WERI-Rb-1 (cell line): ENCODE measurements at regions not wholly inside any gene's neighbourhood (a gene's known extent, or its start where the extent isn't known, plus 50 kb on each side); places are given as distances from the start of the nearest gene placed in this dataset.

Experiments used
- DNase-seq: peaks from one replicate; pipeline ENCODE4 v3.0.0-alpha.2; 2020
- H3K27ac ChIP-seq: fragments of 250-450 bp; sonication (Bioruptor Pico); 2 replicates; pipeline ENCODE4 v1.5.1; 2020; ENCODE audit warnings: mild to moderate bottlenecking, moderate library complexity
- H3K27me3 ChIP-seq: fragments of 250-450 bp; sonication (Bioruptor Pico); 2 replicates; pipeline ENCODE4 v1.5.1; 2021; ENCODE audit warnings: mild to moderate bottlenecking, low read depth, moderate library complexity; ENCODE audit not compliant: insufficient read depth, severe bottlenecking
- H3K36me3 ChIP-seq: fragments of 250-450 bp; sonication (Bioruptor Pico); 2 replicates; pipeline ENCODE4 v1.5.1; 2020; ENCODE audit warnings: mild to moderate bottlenecking, moderate library complexity
- H3K4me3 ChIP-seq: 2 replicates; pipeline ENCODE4 v1.5.1; 2011; ENCODE audit warnings: low read depth, mild to moderate bottlenecking, control low read depth, low read length
- H3K9me3 ChIP-seq: fragments of 250-450 bp; sonication (Bioruptor Pico); 2 replicates; pipeline ENCODE4 v1.5.1; 2021; ENCODE audit warnings: mild to moderate bottlenecking, moderate library complexity; ENCODE audit not compliant: severe bottlenecking
- TF ChIP-seq, protein P1 (sequence below): IDR thresholded peaks from 2 replicates; pipeline ENCODE4 v1.5.1; 2011; ENCODE audit warnings: low read depth, mild to moderate bottlenecking, control low read depth, inconsistent platforms, low read length

DNA sequence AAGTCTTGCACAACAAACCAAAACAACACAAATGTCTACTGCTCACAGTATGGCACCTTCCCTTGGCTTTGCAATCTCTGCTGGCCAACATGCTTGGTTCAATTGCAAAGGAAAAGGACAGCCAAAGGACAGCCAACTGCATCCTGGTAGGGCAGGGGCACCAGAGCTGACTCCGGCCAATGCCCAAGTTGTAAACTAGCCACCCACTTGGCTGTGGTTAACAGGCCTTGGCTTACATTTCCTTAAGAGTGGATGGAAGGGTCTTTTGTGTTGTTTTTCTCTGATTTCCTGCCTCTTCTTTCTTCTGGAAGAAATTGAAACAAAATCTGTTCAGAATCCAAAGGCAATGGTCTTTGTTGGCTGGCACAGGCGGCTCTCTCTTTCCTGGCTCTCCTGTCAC is 119.1 kb upstream of the TRIB2 start:
- no peaks in the 10 kb centered on the region for H3K9me3 ChIP-seq
- H3K4me3 ChIP-seq: no peak overlapping the region
- TF ChIP-seq, protein P1, sequence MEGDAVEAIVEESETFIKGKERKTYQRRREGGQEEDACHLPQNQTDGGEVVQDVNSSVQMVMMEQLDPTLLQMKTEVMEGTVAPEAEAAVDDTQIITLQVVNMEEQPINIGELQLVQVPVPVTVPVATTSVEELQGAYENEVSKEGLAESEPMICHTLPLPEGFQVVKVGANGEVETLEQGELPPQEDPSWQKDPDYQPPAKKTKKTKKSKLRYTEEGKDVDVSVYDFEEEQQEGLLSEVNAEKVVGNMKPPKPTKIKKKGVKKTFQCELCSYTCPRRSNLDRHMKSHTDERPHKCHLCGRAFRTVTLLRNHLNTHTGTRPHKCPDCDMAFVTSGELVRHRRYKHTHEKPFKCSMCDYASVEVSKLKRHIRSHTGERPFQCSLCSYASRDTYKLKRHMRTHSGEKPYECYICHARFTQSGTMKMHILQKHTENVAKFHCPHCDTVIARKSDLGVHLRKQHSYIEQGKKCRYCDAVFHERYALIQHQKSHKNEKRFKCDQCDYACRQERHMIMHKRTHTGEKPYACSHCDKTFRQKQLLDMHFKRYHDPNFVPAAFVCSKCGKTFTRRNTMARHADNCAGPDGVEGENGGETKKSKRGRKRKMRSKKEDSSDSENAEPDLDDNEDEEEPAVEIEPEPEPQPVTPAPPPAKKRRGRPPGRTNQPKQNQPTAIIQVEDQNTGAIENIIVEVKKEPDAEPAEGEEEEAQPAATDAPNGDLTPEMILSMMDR: no peak
- H3K36me3 ChIP-seq: no peaks in the 10 kb centered on the region
- no peak overlapping the region for H3K27ac ChIP-seq
- H3K27me3 ChIP-seq: no peaks in the 10 kb centered on the region
- DNase-seq: no peak

DNA sequence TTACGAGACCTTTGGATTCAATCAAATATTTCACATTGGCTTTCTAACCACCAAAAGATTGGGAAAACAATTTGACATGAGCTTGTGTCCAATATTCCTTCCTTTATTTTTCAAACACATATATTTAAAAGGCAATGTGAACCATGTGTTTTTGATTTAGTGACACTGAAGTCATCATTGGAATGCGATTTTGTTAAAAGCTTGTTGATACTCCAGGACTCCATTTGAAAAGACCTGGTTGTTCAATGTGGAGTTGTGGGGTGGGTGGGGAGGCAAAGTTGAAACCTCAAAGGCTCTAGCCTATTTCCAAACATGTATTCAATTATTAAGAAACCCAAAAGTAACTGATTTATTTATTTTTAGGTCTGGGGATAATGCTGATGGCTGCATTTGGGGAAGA is 114.1 kb upstream of the TRIB2 start:
- H3K9me3 ChIP-seq: no peaks in the 10 kb centered on the region
- no peak overlapping the region for H3K27ac ChIP-seq
- H3K4me3 ChIP-seq: no peak overlapping the region
- TF ChIP-seq, protein P1: no peak
- no peak for DNase-seq
- H3K27me3 ChIP-seq: no peaks in the 10 kb centered on the region
- no peaks in the 10 kb centered on the region for H3K36me3 ChIP-seq

DNA sequence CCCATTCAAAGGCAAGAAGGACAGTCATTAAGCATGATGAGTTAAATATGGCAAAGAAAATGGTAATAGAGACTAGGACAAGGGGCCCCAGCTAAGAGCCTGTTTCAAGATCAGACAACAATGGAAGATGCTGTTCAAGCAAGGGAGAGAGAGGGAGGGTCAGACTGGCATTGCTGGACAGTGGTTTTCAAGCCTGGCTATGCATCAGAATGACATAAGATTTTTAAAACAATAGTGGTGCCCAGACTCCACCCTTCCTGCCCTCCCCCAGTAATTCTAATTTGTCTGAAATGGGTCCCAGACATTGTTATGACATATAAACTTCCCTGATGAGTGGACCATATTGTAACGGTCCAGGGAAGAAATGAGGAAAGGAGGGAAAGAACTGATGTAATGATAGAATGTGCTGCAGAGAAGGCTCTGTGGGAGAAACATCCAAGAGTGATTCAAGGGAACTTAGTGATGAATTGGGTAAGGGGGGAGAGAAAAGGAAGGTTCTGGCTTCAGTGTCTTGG is 112.9 kb upstream of the TRIB2 start:
- no peaks in the 10 kb centered on the region for H3K27me3 ChIP-seq
- TF ChIP-seq, protein P1: no peak
- no peak for DNase-seq
- H3K9me3 ChIP-seq: no peaks in the 10 kb centered on the region
- H3K27ac ChIP-seq: no peak overlapping the region
- no peaks in the 10 kb centered on the region for H3K36me3 ChIP-seq
- no peak overlapping the region for H3K4me3 ChIP-seq

DNA sequence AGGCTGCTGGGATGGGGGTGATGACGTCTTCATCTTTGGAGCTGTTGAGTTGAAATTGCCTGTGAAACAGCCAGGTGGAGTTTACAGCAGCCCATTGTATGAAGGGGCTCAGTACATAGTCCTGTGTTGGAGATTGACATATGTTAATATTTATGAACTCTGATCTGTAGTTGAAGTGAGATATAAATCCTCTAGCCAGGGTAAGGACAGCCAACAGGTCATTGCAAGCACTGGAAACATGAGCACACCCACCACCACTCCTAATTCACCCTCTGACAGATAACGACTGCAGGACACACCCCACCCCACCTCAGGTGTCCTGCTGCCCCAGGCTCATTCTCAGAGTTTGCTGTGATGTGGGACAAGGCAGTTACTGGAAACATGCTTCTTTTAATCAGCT is 112.4 kb upstream of the TRIB2 start:
- Histone ChIP-seq H3K27me3 (no peaks in the 10 kb centered on the region), H3K36me3 (no peaks in the 10 kb centered on the region), H3K4me3 (no peak overlapping the region), H3K9me3 (no peaks in the 10 kb centered on the region), H3K27ac (no peak overlapping the region)
- TF ChIP-seq, protein P1: no peak
- no peak for DNase-seq

DNA sequence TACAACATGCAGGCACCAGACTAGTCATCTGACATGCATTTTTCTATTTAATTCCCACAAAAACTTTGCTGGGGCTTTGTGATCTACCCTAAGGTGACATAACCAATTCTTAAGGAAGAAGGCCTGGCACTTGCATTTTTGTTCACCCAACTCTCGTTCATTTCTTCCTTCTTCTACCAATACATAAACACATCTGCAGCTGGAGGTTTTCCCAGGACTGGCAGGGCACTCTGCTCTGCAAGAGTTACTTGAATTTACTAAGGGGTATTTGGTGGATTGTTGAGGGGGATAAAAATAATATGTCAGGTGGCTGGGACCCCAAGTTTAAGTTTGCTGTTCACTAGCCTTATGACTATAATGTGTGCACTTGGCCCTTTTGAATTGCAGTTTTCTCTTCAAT is 111.4 kb upstream of the TRIB2 start:
- no peaks in the 10 kb centered on the region for H3K27me3 ChIP-seq
- TF ChIP-seq, protein P1: no peak
- no peaks in the 10 kb centered on the region for H3K9me3 ChIP-seq
- H3K36me3 ChIP-seq: no peaks in the 10 kb centered on the region
- no peak overlapping the region for H3K27ac ChIP-seq
- H3K4me3 ChIP-seq: no peak overlapping the region
- DNase-seq: no peak

DNA sequence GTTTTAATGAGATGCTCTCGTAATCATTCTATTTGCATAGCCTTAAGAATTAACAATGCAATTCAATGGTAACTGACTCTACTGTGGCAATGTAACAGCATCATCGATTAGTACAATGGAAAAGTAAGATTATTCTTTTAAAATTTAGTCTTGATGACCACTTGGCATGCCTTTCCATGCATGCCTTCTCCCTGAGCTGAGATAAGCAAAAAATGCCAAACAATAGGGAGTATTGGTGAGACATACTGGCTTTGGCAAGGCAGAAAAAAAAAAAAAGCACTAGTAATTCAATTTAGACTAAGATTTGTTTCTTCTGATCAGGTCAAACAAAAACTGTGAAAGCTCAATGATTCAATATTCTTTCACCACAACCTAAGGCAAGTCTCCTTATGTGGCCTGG is 110.8 kb upstream of the TRIB2 start:
- Histone ChIP-seq H3K27ac (no peak overlapping the region), H3K9me3 (no peaks in the 10 kb centered on the region), H3K4me3 (no peak overlapping the region), H3K27me3 (no peaks in the 10 kb centered on the region), H3K36me3 (no peaks in the 10 kb centered on the region)
- TF ChIP-seq, protein P1: no peak
- DNase-seq: no peak
